ENCODE measurements at regions not wholly inside any gene's neighbourhood (a gene's known extent, or its start where the extent isn't known, plus 50 kb on each side); places are given as distances from the start of the nearest gene placed in this dataset.

GRCh38 chrX:128287693-128288092 lies 235.5 kb upstream of the ACTRT1 start:
- H3K4me3 ChIP-seq (ENCODE audit: low read depth, low read length) = no peak overlapping the region
- TF ChIP-seq CTCF (conservative IDR thresholded peaks at IDR 0.05; ENCODE audit: low read depth, low read length) = no peak
- DNase-seq (ENCODE audit: low read depth) = no peak

- DNase-seq (ENCODE audit: low read depth) = no peak
- TF ChIP-seq CTCF (conservative IDR thresholded peaks at IDR 0.05; ENCODE audit: low read depth, low read length) = no peak
- no peak overlapping the region for H3K4me3 ChIP-seq (ENCODE audit: low read depth, low read length)
Measured at GRCh38 chrX:128250621-128251020, 198.4 kb upstream of the ACTRT1 start.

GRCh38 chrX:128216364-128216763 lies 164.2 kb upstream of the ACTRT1 start:
- no peak for DNase-seq (ENCODE audit: low read depth)
- no peak for TF ChIP-seq CTCF (conservative IDR thresholded peaks at IDR 0.05; ENCODE audit: low read depth, low read length)
- H3K4me3 ChIP-seq (ENCODE audit: low read depth, low read length) = no peak overlapping the region

- no peak for TF ChIP-seq CTCF (conservative IDR thresholded peaks at IDR 0.05; ENCODE audit: low read depth, low read length)
- DNase-seq (ENCODE audit: low read depth) = no peak
- no peak overlapping the region for H3K4me3 ChIP-seq (ENCODE audit: low read depth, low read length)
Measured at GRCh38 chrX:128165884-128166408, 113.7 kb upstream of the ACTRT1 start.

GRCh38 chrX:128156204-128156603 lies 104.0 kb upstream of the ACTRT1 start:
- H3K4me3 ChIP-seq (ENCODE audit: low read depth, low read length) = no peak overlapping the region
- no peak for DNase-seq (ENCODE audit: low read depth)
- TF ChIP-seq CTCF (conservative IDR thresholded peaks at IDR 0.05; ENCODE audit: low read depth, low read length) = no peak

GRCh38 chrX:128142745-128143144 lies 90.5 kb upstream of the ACTRT1 start:
- H3K4me3 ChIP-seq (ENCODE audit: low read depth, low read length) = no peak overlapping the region
- no peak for TF ChIP-seq CTCF (conservative IDR thresholded peaks at IDR 0.05; ENCODE audit: low read depth, low read length)
- DNase-seq (ENCODE audit: low read depth) = no peak

GRCh38 chrX:128106630-128107029 lies 54.4 kb upstream of the ACTRT1 start:
- DNase-seq (ENCODE audit: low read depth) = no peak
- peak; percentile 57 for TF ChIP-seq CTCF (conservative IDR thresholded peaks at IDR 0.05; ENCODE audit: low read depth, low read length)
- H3K4me3 ChIP-seq (ENCODE audit: low read depth, low read length) = no peak overlapping the region

Measured in epithelial cell of proximal tubule (primary cell).